Stomach (tissue), 8 donors: ENCODE measurements at regions not wholly inside any gene's neighbourhood (a gene's known extent, or its start where the extent isn't known, plus 50 kb on each side); places are given as distances from the start of the nearest gene placed in this dataset.

Experiments used
- DNase-seq, 2 donors: peaks; one replicate each; pipeline versions ENCODE4 v3.0.0 to v3.0.0-alpha.2; 2013 to 2019
- H3K27ac ChIP-seq, 5 donors: fragments of 200-600 bp in 4 of 5; sonication (generic) in 4 of 5; one replicate each; pipeline ENCODE4 v1.5.1; 2013 to 2019; ENCODE audit warnings: mild to moderate bottlenecking in 1 of 5, moderate library complexity in 1 of 5
- H3K27me3 ChIP-seq, 3 donors: fragments of 200-600 bp; sonication (generic); one replicate each; pipeline ENCODE4 v1.5.1; 2017 to 2019; ENCODE audit warnings: mixed run types in 1 of 3
- H3K36me3 ChIP-seq, 4 donors: fragments of 200-600 bp; sonication (generic); 1 replicate in 3 of 4; 2 replicates in 1 of 4; pipeline ENCODE4 v1.5.1; 2016 to 2019
- H3K4me1 ChIP-seq, 4 donors: fragments of 200-600 bp; sonication (generic); one replicate each; pipeline ENCODE4 v1.5.1; 2016 to 2019
- H3K4me3 ChIP-seq, 4 donors: fragments of 200-600 bp; sonication (generic) in 3 of 4; one replicate each; pipeline ENCODE4 v1.5.1; 2016 to 2019; ENCODE audit warnings: mild to moderate bottlenecking in 1 of 4
- H3K9me3 ChIP-seq, 4 donors: fragments of 200-600 bp; sonication (generic); one replicate each; pipeline ENCODE4 v1.5.1; 2016 to 2019
- EP300 ChIP-seq: sonication (generic); formaldehyde crosslinking; IDR thresholded peaks from one replicate; pipeline ENCODE4 v1.6.1; 2017; ENCODE audit warnings: antibody characterized with exemption
- POLR2A ChIP-seq, 4 donors: fragments of 450-650 bp; IDR thresholded peaks; one replicate each; pipeline ENCODE4 v1.6.1; 2016; ENCODE audit warnings: antibody characterized with exemption in 4 of 4, control low read depth in 2 of 4, mild to moderate bottlenecking in 1 of 4, moderate library complexity in 1 of 4
- POLR2AphosphoS5 ChIP-seq, 3 donors: sonication (generic); formaldehyde crosslinking; IDR thresholded peaks; one replicate each; pipeline ENCODE4 v1.6.1; 2016; ENCODE audit warnings: antibody characterized with exemption in 3 of 3
- WGBS, 5 donors: extraction: QIAGEN DNeasy Blood & Tissue Kit in 3 of 5; methylation state at CpG; one replicate each; pipeline versions ENCODE4 v1.1.5 to v1.1.7; 2013 to 2018; 5-methylcytosine and 5-hydroxymethylcytosine counted together
- intact Hi-C: fragments of 100-400 bp; cut with DNase I; formaldehyde crosslinking; loops from one replicate; pipeline ENCODE4 v1.15.1; 2023; ENCODE audit warnings: low total_unique reads
- TF ChIP-seq, protein P1 (sequence below), 7 experiments: fragments of 450-650 bp in 4 of 7; fragments of 200-600 bp in 3 of 7; sonication (generic) in 3 of 7; IDR thresholded peaks; one replicate each; pipeline ENCODE4 v1.5.1; 2016 to 2019; ENCODE audit warnings: antibody characterized with exemption in 7 of 7, control low read depth in 2 of 7, mild to moderate bottlenecking in 1 of 7
- donor health status: healthy with polysubstance abuse.
- donor health status: Bipolar disorder and iron deficiency.
- donor health status: healthy.

DNA sequence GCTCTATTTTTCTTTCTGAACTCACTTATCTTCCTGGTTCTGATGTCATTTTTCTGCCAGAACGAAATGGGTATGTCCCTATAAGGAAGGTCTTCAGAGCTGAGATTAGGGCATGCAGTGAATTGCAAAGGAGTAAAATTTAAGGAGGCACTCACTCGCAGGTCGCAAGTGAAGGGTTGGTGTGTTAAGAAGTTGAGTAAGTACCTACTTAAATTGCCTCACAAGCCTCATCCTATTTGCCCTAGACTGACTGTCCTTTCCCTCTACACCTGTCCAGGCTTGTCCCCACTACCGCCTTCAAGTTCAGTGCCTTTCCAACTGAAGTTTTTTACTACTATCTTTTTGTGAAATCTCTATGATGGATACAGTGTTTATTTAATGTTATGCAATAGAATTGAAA, 191.5 kb downstream of the AHR start:
- TF ChIP-seq POLR2A (IDR thresholded peaks at IDR 0.05) (no peak), EP300 (no peak), POLR2AphosphoS5 (IDR thresholded peaks at IDR 0.05) (no peak)
- TF ChIP-seq, protein P1, sequence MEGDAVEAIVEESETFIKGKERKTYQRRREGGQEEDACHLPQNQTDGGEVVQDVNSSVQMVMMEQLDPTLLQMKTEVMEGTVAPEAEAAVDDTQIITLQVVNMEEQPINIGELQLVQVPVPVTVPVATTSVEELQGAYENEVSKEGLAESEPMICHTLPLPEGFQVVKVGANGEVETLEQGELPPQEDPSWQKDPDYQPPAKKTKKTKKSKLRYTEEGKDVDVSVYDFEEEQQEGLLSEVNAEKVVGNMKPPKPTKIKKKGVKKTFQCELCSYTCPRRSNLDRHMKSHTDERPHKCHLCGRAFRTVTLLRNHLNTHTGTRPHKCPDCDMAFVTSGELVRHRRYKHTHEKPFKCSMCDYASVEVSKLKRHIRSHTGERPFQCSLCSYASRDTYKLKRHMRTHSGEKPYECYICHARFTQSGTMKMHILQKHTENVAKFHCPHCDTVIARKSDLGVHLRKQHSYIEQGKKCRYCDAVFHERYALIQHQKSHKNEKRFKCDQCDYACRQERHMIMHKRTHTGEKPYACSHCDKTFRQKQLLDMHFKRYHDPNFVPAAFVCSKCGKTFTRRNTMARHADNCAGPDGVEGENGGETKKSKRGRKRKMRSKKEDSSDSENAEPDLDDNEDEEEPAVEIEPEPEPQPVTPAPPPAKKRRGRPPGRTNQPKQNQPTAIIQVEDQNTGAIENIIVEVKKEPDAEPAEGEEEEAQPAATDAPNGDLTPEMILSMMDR (IDR thresholded peaks at IDR 0.05): no peak
- H3K27me3 ChIP-seq: no peaks in the 10 kb centered on the region
- DNase-seq: no peak
- no peak overlapping the region for H3K4me3 ChIP-seq
- H3K36me3 ChIP-seq: no peaks in the 10 kb centered on the region
- H3K27ac ChIP-seq: no peak overlapping the region
- intact Hi-C loops: no loop called here
- WGBS, 5 donors: 76 to 89% (median 85%) methylated on average over 4 of the region's 4 CpGs
- no peaks in the 10 kb centered on the region for H3K4me1 ChIP-seq
- no peaks in the 10 kb centered on the region for H3K9me3 ChIP-seq

DNA sequence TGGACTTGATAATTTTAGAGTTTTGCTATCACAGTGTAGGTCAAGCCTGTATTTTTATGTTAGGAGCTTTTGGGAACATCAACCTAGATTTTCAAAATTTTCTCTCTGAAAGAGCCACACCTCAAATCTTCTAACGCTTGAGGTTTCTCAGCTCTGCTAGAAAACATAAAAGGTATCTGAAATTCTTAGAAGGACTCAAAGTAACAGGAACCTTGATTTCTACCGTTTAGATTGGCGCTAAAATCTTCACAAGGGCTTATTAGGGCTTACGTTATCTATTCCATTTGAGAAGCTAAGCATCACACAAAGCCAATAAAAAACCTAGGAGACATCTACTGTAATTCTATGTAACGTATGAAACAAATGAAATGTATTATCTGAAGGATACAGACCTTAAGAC, 192.4 kb downstream of the AHR start:
- Histone ChIP-seq H3K27ac (no peak overlapping the region), H3K4me1 (no peaks in the 10 kb centered on the region), H3K27me3 (no peaks in the 10 kb centered on the region), H3K4me3 (no peak overlapping the region), H3K36me3 (no peaks in the 10 kb centered on the region), H3K9me3 (no peaks in the 10 kb centered on the region)
- intact Hi-C loops: no loop called here
- no peak for DNase-seq
- TF ChIP-seq, protein P1 (IDR thresholded peaks at IDR 0.05): no peak
- TF ChIP-seq EP300 (no peak), POLR2AphosphoS5 (IDR thresholded peaks at IDR 0.05) (no peak), POLR2A (IDR thresholded peaks at IDR 0.05) (no peak)
- WGBS, 5 donors: 88 to 95% (median 93%) methylated on average over 5 of the region's 5 CpGs

DNA sequence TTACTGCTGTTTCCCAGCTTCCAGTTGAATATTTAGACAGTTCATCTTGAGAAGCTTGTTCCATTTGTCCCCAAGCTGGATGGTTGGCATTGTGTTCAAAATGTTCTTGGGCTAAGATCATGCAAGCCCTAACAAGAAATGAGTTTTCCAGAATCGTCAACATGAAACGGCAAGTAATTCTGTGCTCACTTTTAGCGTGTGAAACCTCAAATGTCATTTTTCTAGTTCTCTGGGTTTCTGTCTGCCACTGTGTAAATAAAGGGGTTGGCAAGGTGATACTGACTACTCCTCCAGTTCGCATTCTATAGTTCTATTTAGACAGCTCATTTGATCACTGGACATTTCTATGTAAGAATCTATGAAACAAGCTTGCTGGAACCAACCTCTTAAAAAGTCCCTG, 194.0 kb downstream of the AHR start:
- TF ChIP-seq EP300 (no peak), POLR2AphosphoS5 (IDR thresholded peaks at IDR 0.05) (no peak), POLR2A (IDR thresholded peaks at IDR 0.05) (no peak)
- TF ChIP-seq, protein P1 (IDR thresholded peaks at IDR 0.05): no peak
- WGBS, 5 donors: 59 to 82% (median 71%) methylated on average over 4 of the region's 4 CpGs
- H3K4me1 ChIP-seq: no peaks in the 10 kb centered on the region
- no peak overlapping the region for H3K27ac ChIP-seq
- no peaks in the 10 kb centered on the region for H3K27me3 ChIP-seq
- no peaks in the 10 kb centered on the region for H3K36me3 ChIP-seq
- no peak overlapping the region for H3K4me3 ChIP-seq
- intact Hi-C loops: no loop called here
- peak in 1 of 2 donors; percentile 20 for DNase-seq
- H3K9me3 ChIP-seq: no peaks in the 10 kb centered on the region

DNA sequence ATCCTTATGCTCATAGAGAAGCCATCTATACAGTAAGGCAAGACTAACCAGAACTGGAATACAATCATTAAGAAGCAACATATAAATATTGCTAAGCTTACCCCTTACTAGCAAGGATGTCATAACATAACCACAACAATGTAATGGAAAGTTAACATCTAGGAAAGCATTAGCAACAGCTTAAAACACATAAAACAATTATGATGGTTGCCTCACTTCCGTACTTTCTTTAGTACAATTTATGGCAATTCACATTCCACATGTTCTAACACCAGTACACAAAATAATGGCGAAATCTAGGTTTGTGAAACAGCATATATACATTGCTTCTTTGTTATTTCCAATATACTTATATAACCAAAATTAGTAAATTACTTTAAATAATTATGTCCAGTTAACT, 195.0 kb downstream of the AHR start:
- no peak for DNase-seq
- no peak for TF ChIP-seq POLR2A (IDR thresholded peaks at IDR 0.05)
- no peak for TF ChIP-seq EP300
- TF ChIP-seq, protein P1 (IDR thresholded peaks at IDR 0.05): no peak
- no peak for TF ChIP-seq POLR2AphosphoS5 (IDR thresholded peaks at IDR 0.05)
- Histone ChIP-seq H3K4me3 (no peak overlapping the region), H3K4me1 (no peaks in the 10 kb centered on the region), H3K9me3 (no peaks in the 10 kb centered on the region), H3K27me3 (no peaks in the 10 kb centered on the region), H3K36me3 (no peaks in the 10 kb centered on the region), H3K27ac (no peak overlapping the region)
- 91 to 98% (median 96%) methylated on average over 2 of the region's 2 CpGs for WGBS, 5 donors
- intact Hi-C loops: no loop called here
